Middle frontal gyrus (tissue), 1 donor: ENCODE measurements at regions not wholly inside any gene's neighbourhood (a gene's known extent, or its start where the extent isn't known, plus 50 kb on each side); places are given as distances from the start of the nearest gene placed in this dataset.
"Not testable (repeated sequence)": the region's sequence is repeated elsewhere in the genome, so short reads cannot be mapped to it uniquely, and the experiment has no call there.

Experiments
- DNase-seq: peaks from one replicate; pipeline ENCODE4 v3.0.0-alpha.2; 2015; ENCODE audit warnings: low spot score; ENCODE audit errors: extremely low spot score

GRCh38 chr7:79782256-79782655, 328.8 kb upstream of the MAGI2 start:
- no peak for DNase-seq

- no peak for DNase-seq
Measured at GRCh38 chr7:79781716-79782115, 328.2 kb upstream of the MAGI2 start.

GRCh38 chr7:79778786-79779770, 325.6 kb upstream of the MAGI2 start:
- DNase-seq: no peak

- DNase-seq: no peak
Measured at GRCh38 chr7:79775911-79776310, 322.4 kb upstream of the MAGI2 start.

- DNase-seq: no peak
Measured at GRCh38 chr7:79774150-79774549, 320.7 kb upstream of the MAGI2 start.

- DNase-seq: no peak
Measured at GRCh38 chr7:79770970-79771369, 317.5 kb upstream of the MAGI2 start.

GRCh38 chr7:79770063-79770462, 316.6 kb upstream of the MAGI2 start:
- no peak for DNase-seq

- DNase-seq: not testable (repeated sequence)
Measured at GRCh38 chr7:79767876-79768560, 314.6 kb upstream of the MAGI2 start.

- DNase-seq: not testable (repeated sequence)
Measured at GRCh38 chr7:79767192-79767591, 313.7 kb upstream of the MAGI2 start.

GRCh38 chr7:79761876-79762429, 308.5 kb upstream of the MAGI2 start:
- DNase-seq: no peak

GRCh38 chr7:79750941-79751340, 297.5 kb upstream of the MAGI2 start:
- not testable (repeated sequence) for DNase-seq

- DNase-seq: no peak
Measured at GRCh38 chr7:79749856-79750255, 296.4 kb upstream of the MAGI2 start.

GRCh38 chr7:79741684-79742083, 288.2 kb upstream of the MAGI2 start:
- no peak for DNase-seq

GRCh38 chr7:79740076-79740475, 286.6 kb upstream of the MAGI2 start:
- DNase-seq: no peak

- DNase-seq: not testable (repeated sequence)
Measured at GRCh38 chr7:79739036-79739709, 285.7 kb upstream of the MAGI2 start.

- DNase-seq: no peak
Measured at GRCh38 chr7:79736418-79736817, 283.0 kb upstream of the MAGI2 start.

GRCh38 chr7:79735012-79735411, 281.5 kb upstream of the MAGI2 start:
- no peak for DNase-seq

GRCh38 chr7:79734181-79734580, 280.7 kb upstream of the MAGI2 start:
- no peak for DNase-seq

- no peak for DNase-seq
Measured at GRCh38 chr7:79732535-79732934, 279.1 kb upstream of the MAGI2 start.

- no peak for DNase-seq
Measured at GRCh38 chr7:79730971-79731370, 277.5 kb upstream of the MAGI2 start.

GRCh38 chr7:79723833-79724618, 270.6 kb upstream of the MAGI2 start:
- DNase-seq: no peak
